ENCODE measurements at regions not wholly inside any gene's neighbourhood (a gene's known extent, or its start where the extent isn't known, plus 50 kb on each side); places are given as distances from the start of the nearest gene placed in this dataset.

DNA sequence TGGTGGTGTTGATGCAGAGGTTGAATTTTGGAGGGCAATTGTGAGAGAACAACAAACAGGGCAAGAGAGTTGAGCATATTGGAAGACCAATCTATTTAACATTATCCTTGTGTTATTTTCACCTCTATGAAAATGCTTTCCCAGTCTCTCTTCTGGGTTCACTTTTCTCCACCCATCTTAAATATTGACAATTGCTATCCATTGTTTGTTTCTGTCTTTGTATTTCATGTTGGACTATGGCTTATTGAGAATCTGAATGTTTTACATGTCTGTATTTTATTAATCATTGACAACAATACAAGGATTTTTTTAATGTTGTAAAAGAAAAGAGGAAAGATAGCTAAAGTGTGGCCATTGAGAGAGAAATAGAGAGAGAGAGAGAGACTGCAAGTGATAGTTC lies 1121.5 kb downstream of the BRINP3 start:
- no peak overlapping the region for H3K27ac ChIP-seq
- CTCF ChIA-PET = interaction anchor here (1.3 kb wide), 1 partner anchor 21 kb away, joined by 3 read pairs; no protein-coding TSS in a partner anchor
- no peak for FAIRE-seq

DNA sequence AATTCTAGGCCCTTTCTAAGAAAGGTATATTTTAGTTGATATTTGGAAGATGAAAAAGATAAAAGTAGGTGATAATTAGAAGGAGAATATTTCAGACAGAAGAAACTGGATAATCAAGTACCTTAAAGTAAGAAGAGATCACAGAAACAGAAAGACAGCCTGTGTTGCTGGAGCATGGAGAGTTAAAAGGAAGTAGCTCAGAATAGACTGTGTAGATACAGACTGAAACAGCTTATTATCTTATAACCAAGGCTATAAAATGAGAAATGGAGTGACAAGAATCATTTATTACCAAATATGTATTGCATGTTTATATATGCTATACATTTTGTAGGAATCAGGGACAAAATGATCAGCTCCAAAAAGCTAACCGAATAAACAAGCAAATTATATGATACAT lies 1120.3 kb downstream of the BRINP3 start:
- H3K4me2 ChIP-seq = no peak overlapping the region
- no peak overlapping the region for H3K4me3 ChIP-seq
- FAIRE-seq = no peak
- no peak for ATAC-seq
- no peak for DNase-seq (ENCODE audit: low read depth in 1 of 2, low spot score in 1 of 2)
- peaks cover 3% of the 10 kb centered on the region; the same call in 1 of the 3 replicates for H3K4me1 ChIP-seq
- ChIA-PET CTCF (interaction anchor here (1.3 kb wide), 1 partner anchor 22 kb away, joined by 3 read pairs; no protein-coding TSS in a partner anchor), POLR2A (no interaction called here)
- H3K27ac ChIP-seq = no peak overlapping the region
- TF ChIP-seq, protein P1, sequence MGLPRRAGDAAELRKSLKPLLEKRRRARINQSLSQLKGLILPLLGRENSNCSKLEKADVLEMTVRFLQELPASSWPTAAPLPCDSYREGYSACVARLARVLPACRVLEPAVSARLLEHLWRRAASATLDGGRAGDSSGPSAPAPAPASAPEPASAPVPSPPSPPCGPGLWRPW (IDR thresholded peaks at IDR 0.05) = no peak
- TF ChIP-seq FOSL2 (IDR thresholded peaks at IDR 0.05) = no peak
- no peak for TF ChIP-seq FOSL2 (CRISPR knock-in tag; IDR thresholded peaks at IDR 0.05)
- TF ChIP-seq EP300 (IDR thresholded peaks at IDR 0.05) = no peak
- no peak for TF ChIP-seq CEBPB (IDR thresholded peaks at IDR 0.05)
- no peak for TF ChIP-seq GATA3 (IDR thresholded peaks at IDR 0.05; ENCODE audit: borderline replicate concordance)
- TF ChIP-seq POLR2A (IDR thresholded peaks at IDR 0.05; ENCODE audit: low read length) = no peak
- TF ChIP-seq CBX2 (IDR thresholded peaks at IDR 0.05; ENCODE audit: borderline replicate concordance, low read depth) = no peak
- TF ChIP-seq EHMT2 (IDR thresholded peaks at IDR 0.05; ENCODE audit: low read depth) = no peak
- TF ChIP-seq, protein P2, sequence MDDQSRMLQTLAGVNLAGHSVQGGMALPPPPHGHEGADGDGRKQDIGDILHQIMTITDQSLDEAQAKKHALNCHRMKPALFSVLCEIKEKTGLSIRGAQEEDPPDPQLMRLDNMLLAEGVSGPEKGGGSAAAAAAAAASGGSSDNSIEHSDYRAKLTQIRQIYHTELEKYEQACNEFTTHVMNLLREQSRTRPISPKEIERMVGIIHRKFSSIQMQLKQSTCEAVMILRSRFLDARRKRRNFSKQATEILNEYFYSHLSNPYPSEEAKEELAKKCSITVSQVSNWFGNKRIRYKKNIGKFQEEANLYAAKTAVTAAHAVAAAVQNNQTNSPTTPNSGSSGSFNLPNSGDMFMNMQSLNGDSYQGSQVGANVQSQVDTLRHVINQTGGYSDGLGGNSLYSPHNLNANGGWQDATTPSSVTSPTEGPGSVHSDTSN (IDR thresholded peaks at IDR 0.05) = no peak
- TF ChIP-seq TP53 (CRISPR knock-in tag; IDR thresholded peaks at IDR 0.05) = no peak
- TF ChIP-seq RCOR1 (IDR thresholded peaks at IDR 0.05; ENCODE audit: low read depth, low read length) = no peak
- no peaks in the 10 kb centered on the region for H3K9me3 ChIP-seq
- WGBS (ENCODE audit: missing lambda C conversion rate) = 93% methylated on average over 1 of the region's 1 CpG

More for the DNA sequence above, 1121.5 kb downstream of the BRINP3 start:
- no peak for ATAC-seq
- Histone ChIP-seq H3K4me1 (no peaks in the 10 kb centered on the region; the same call in 2 of the 3 replicates), H3K9me3 (no peaks in the 10 kb centered on the region), H3K4me3 (no peak overlapping the region), H3K4me2 (no peak overlapping the region)
- DNase-seq (ENCODE audit: low read depth in 1 of 2, low spot score in 1 of 2) = no peak
- POLR2A ChIA-PET = no interaction called here
- TF ChIP-seq ZFP36 (IDR thresholded peaks at IDR 0.05; ENCODE audit: borderline replicate concordance, partially characterized antibody) = no peak
- TF ChIP-seq TFCP2L1 (CRISPR knock-in tag; IDR thresholded peaks at IDR 0.05) = no peak

DNA sequence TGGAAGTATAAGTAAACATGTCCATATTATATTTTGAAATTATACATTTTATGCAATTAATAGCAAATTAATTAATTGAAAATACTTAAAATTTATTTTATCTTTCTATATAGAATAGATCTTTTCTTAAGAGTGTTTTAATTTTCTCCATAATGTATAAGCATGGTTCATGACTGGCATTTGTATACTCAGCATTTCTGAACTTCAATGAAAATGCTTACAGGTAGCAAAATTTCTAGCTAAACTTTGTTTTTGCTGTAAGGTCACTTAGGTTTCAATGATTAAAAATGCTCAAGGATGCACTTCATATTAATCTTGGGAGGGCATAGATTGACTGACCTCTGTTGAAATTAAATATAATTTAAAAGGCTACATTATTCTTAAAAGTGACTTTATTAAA lies 1108.1 kb downstream of the BRINP3 start:
- ATAC-seq = no peak
- POLR2A ChIA-PET = no interaction called here
- no peaks in the 10 kb centered on the region for H3K4me1 ChIP-seq
- TF ChIP-seq SREBF2 (IDR thresholded peaks at IDR 0.05) = no peak
- TF ChIP-seq GATA3 (IDR thresholded peaks at IDR 0.05; ENCODE audit: borderline replicate concordance) = no peak
- TF ChIP-seq HEYL (CRISPR knock-in tag; IDR thresholded peaks at IDR 0.05) = no peak
- TF ChIP-seq MAFK (IDR thresholded peaks at IDR 0.05; ENCODE audit: partially characterized antibody) = no peak
- TF ChIP-seq ZC3H11A (IDR thresholded peaks at IDR 0.05) = no peak
- no peak for TF ChIP-seq BHLHE40 (IDR thresholded peaks at IDR 0.05; ENCODE audit: low read depth, low read length)
- no peak overlapping the region for H3K4me3 ChIP-seq
- FAIRE-seq = no peak
- CTCF ChIA-PET = no interaction called here
- H3K27ac ChIP-seq = no peak overlapping the region
- DNase-seq (ENCODE audit: low read depth in 1 of 2, low spot score in 1 of 2) = no peak
- H3K9me3 ChIP-seq = no peaks in the 10 kb centered on the region
- H3K4me2 ChIP-seq = no peak overlapping the region

DNA sequence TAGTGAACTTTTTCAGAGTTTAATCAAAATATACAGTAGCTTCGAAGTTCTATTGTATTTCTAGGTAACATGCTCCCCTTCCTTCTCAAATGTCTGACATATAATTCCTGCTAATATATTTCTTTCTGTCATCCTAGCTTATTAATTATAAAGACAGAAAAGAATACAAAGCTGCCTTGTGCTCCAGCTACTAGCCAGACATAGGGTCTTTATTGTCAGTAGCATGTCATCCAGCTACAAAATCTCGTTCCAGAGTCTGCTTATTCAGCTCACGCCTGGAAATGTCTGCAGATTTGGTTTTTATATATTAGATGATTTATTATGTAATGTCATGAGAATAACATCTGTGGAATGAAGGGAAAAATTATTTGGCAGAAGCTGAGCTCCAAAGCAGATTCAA lies 1102.8 kb downstream of the BRINP3 start:
- TF ChIP-seq RNF2 (IDR thresholded peaks at IDR 0.05; ENCODE audit: borderline replicate concordance, low read depth) (no peak), TFCP2L1 (CRISPR knock-in tag; IDR thresholded peaks at IDR 0.05) (no peak), CBX2 (IDR thresholded peaks at IDR 0.05; ENCODE audit: borderline replicate concordance, low read depth) (no peak), POLR2AphosphoS2 (conservative IDR thresholded peaks at IDR 0.05; ENCODE audit: low read length) (no peak), EHF (CRISPR knock-in tag; IDR thresholded peaks at IDR 0.05) (no peak), RAD21 (conservative IDR thresholded peaks at IDR 0.05 in 1 of 2, IDR thresholded peaks at IDR 0.05 in 1 of 2) (no peak), JUNB (IDR thresholded peaks at IDR 0.05) (no peak), PHF8 (IDR thresholded peaks at IDR 0.05; ENCODE audit: borderline replicate concordance, low read depth) (no peak), KDM5A (IDR thresholded peaks at IDR 0.05) (no peak), GATA3 (IDR thresholded peaks at IDR 0.05; ENCODE audit: borderline replicate concordance) (no peak), HEYL (CRISPR knock-in tag; IDR thresholded peaks at IDR 0.05) (no peak)
- TF ChIP-seq, protein P1 (IDR thresholded peaks at IDR 0.05) = no peak
- TF ChIP-seq, protein P3, sequence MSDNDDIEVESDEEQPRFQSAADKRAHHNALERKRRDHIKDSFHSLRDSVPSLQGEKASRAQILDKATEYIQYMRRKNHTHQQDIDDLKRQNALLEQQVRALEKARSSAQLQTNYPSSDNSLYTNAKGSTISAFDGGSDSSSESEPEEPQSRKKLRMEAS (IDR thresholded peaks at IDR 0.05) = no peak
- TF ChIP-seq, protein P4, sequence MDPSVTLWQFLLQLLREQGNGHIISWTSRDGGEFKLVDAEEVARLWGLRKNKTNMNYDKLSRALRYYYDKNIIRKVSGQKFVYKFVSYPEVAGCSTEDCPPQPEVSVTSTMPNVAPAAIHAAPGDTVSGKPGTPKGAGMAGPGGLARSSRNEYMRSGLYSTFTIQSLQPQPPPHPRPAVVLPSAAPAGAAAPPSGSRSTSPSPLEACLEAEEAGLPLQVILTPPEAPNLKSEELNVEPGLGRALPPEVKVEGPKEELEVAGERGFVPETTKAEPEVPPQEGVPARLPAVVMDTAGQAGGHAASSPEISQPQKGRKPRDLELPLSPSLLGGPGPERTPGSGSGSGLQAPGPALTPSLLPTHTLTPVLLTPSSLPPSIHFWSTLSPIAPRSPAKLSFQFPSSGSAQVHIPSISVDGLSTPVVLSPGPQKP (IDR thresholded peaks at IDR 0.05; ENCODE audit: low read depth, low read length) = no peak
- Histone ChIP-seq H3K4me3 (no peak overlapping the region), H3K4me1 (no peaks in the 10 kb centered on the region), H3K4me2 (no peak overlapping the region), H3K27ac (no peak overlapping the region), H3K9me3 (no peaks in the 10 kb centered on the region)
- WGBS (ENCODE audit: missing lambda C conversion rate) = 60% methylated on average over 3 of the region's 3 CpGs
- CTCF ChIA-PET = no interaction called here
- ATAC-seq (no peak), FAIRE-seq (no peak), DNase-seq (ENCODE audit: low read depth in 1 of 2, low spot score in 1 of 2) (no peak)
- POLR2A ChIA-PET = no interaction called here

All from A549 (cell line).